CD4-positive, CD25-positive, alpha-beta regulatory T cell (primary cell): ENCODE measurements at regions not wholly inside any gene's neighbourhood (a gene's known extent, or its start where the extent isn't known, plus 50 kb on each side); places are given as distances from the start of the nearest gene placed in this dataset.

Experiments
- ATAC-seq, 2 donors: fragments of 150-1000 bp; cut with Tn5 transposase; one replicate each; pipeline ENCODE4 v1.10.0; 2021; ENCODE audit warnings: low read depth in 2 of 2, moderate number of reproducible peaks in 2 of 2, moderate library complexity in 1 of 2
- DNase-seq, 3 donors: peaks; one replicate each; pipeline versions ENCODE4 v3.0.0 to v3.0.0-alpha.2; 2012 to 2022; ENCODE audit warnings: mixed read lengths in 1 of 3
- H3K27ac ChIP-seq: one replicate; pipeline ENCODE4 v1.7.0; 2013; ENCODE audit warnings: mild to moderate bottlenecking, low read length; ENCODE audit not compliant: insufficient read depth, poor library complexity, severe bottlenecking
- H3K27me3 ChIP-seq: one replicate; pipeline ENCODE4 v1.7.0; 2013; ENCODE audit warnings: low read length; ENCODE audit not compliant: control insufficient read depth, insufficient read depth
- H3K36me3 ChIP-seq: one replicate; pipeline ENCODE4 v1.7.0; 2013; ENCODE audit warnings: mild to moderate bottlenecking, low read length, moderate library complexity; ENCODE audit not compliant: control insufficient read depth, insufficient read depth
- H3K4me1 ChIP-seq: 2 replicates; pipeline ENCODE4 v1.7.0; 2013; ENCODE audit warnings: mild to moderate bottlenecking, low read length; ENCODE audit not compliant: insufficient read depth, control insufficient read depth, poor library complexity, severe bottlenecking
- H3K4me3 ChIP-seq: one replicate; pipeline ENCODE4 v1.7.0; 2013; ENCODE audit warnings: low read depth, mild to moderate bottlenecking, low read length, moderate library complexity
- H3K9me3 ChIP-seq, 2 experiments: 1 replicate in 1 of 2; 2 replicates in 1 of 2; pipeline ENCODE4 v1.7.0; 2013; ENCODE audit warnings: low read length in 2 of 2, mild to moderate bottlenecking in 1 of 2, moderate library complexity in 1 of 2; ENCODE audit not compliant: control insufficient read depth in 2 of 2
- H3K27ac Mint-ChIP-seq, 3 donors: one replicate each; pipeline ENCODE4 v1.8.0; 2020 to 2022; ENCODE audit warnings: mild to moderate bottlenecking in 3 of 3, mixed read lengths in 3 of 3, moderate library complexity in 2 of 3
- H3K27me3 Mint-ChIP-seq: one replicate; pipeline ENCODE4 v1.8.0; 2022; ENCODE audit warnings: mild to moderate bottlenecking, mixed read lengths
- H3K36me3 Mint-ChIP-seq: one replicate; pipeline ENCODE4 v1.8.0; 2020; ENCODE audit warnings: mixed read lengths
- H3K4me1 Mint-ChIP-seq, 4 donors: one replicate each; pipeline ENCODE4 v1.8.0; 2020 to 2022; ENCODE audit warnings: mixed read lengths in 4 of 4, mild to moderate bottlenecking in 1 of 4
- H3K4me3 Mint-ChIP-seq, 4 donors: one replicate each; pipeline ENCODE4 v1.8.0; 2020 to 2022; ENCODE audit warnings: mild to moderate bottlenecking in 4 of 4, mixed read lengths in 4 of 4, moderate library complexity in 3 of 4
- H3K9me3 Mint-ChIP-seq, 7 donors: one replicate each; pipeline ENCODE4 v1.8.0; 2020 to 2022; ENCODE audit warnings: mixed read lengths in 7 of 7, mild to moderate bottlenecking in 3 of 7, moderate library complexity in 2 of 7

- Histone ChIP-seq H3K27me3 (no peaks in the 10 kb centered on the region), H3K27ac (no peak overlapping the region), H3K9me3 (no peaks in the 10 kb centered on the region), H3K36me3 (no peaks in the 10 kb centered on the region), H3K4me3 (no peak overlapping the region), H3K4me1 (no peaks in the 10 kb centered on the region)
- Mint-ChIP-seq H3K27me3 (peaks cover 6% of the 10 kb centered on the region), H3K36me3 (no peaks in the 10 kb centered on the region), H3K4me1 (peaks cover 0 to 5% (median 1%) of the 10 kb centered on the region in 4 donors), H3K4me3 (no peak overlapping the region), H3K9me3 (peaks cover 0 to 2% (median 0%) of the 10 kb centered on the region in 7 donors), H3K27ac (no peak overlapping the region)
- DNase-seq (no peak), ATAC-seq (no peak)
These were observed 112.0 kb upstream of the RMDN2 start for GRCh38 chr2:37812941-37813730.

- no peaks in the 10 kb centered on the region for H3K27me3 ChIP-seq
- H3K36me3 ChIP-seq, result no peaks in the 10 kb centered on the region
- ATAC-seq (no peak), DNase-seq (no peak)
- Mint-ChIP-seq H3K9me3 (peaks cover 0 to 5% (median 0%) of the 10 kb centered on the region in 7 donors), H3K27ac (no peak overlapping the region), H3K27me3 (peaks cover 6% of the 10 kb centered on the region), H3K4me1 (peaks cover 0 to 3% (median 0%) of the 10 kb centered on the region in 4 donors), H3K4me3 (no peak overlapping the region), H3K36me3 (no peaks in the 10 kb centered on the region)
- H3K27ac ChIP-seq, result no peak overlapping the region
- no peak overlapping the region for H3K4me3 ChIP-seq
- no peaks in the 10 kb centered on the region for H3K4me1 ChIP-seq
- no peaks in the 10 kb centered on the region for H3K9me3 ChIP-seq
These were observed 109.1 kb upstream of the RMDN2 start for GRCh38 chr2:37816036-37816435.

GRCh38 chr2:37816686-37817085 lies 108.4 kb upstream of the RMDN2 start:
- H3K36me3 Mint-ChIP-seq, result no peaks in the 10 kb centered on the region
- H3K27me3 Mint-ChIP-seq, result peaks cover 6% of the 10 kb centered on the region
- H3K4me3 Mint-ChIP-seq, result no peak overlapping the region
- ATAC-seq, result no peak
- Histone ChIP-seq H3K27me3 (no peaks in the 10 kb centered on the region), H3K36me3 (no peaks in the 10 kb centered on the region), H3K27ac (no peak overlapping the region), H3K4me3 (no peak overlapping the region), H3K9me3 (no peaks in the 10 kb centered on the region), H3K4me1 (no peaks in the 10 kb centered on the region)
- peak overlapping the region in 1 of 3 donors; percentile 67 for H3K27ac Mint-ChIP-seq
- DNase-seq, result no peak
- H3K9me3 Mint-ChIP-seq, result peaks cover 0 to 4% (median 0%) of the 10 kb centered on the region in 7 donors
- H3K4me1 Mint-ChIP-seq, result peaks cover 0 to 3% (median 0%) of the 10 kb centered on the region in 4 donors

GRCh38 chr2:37819186-37819585 lies 105.9 kb upstream of the RMDN2 start:
- H3K27ac Mint-ChIP-seq, result no peak overlapping the region
- Histone ChIP-seq H3K36me3 (no peaks in the 10 kb centered on the region), H3K9me3 (no peaks in the 10 kb centered on the region), H3K4me1 (no peaks in the 10 kb centered on the region), H3K27me3 (no peaks in the 10 kb centered on the region), H3K27ac (no peak overlapping the region), H3K4me3 (no peak overlapping the region)
- peaks cover 6% of the 10 kb centered on the region for H3K27me3 Mint-ChIP-seq
- H3K36me3 Mint-ChIP-seq, result no peaks in the 10 kb centered on the region
- H3K9me3 Mint-ChIP-seq, result peaks cover 0 to 4% (median 0%) of the 10 kb centered on the region in 7 donors
- peaks cover 0 to 7% (median 5%) of the 10 kb centered on the region in 4 donors for H3K4me1 Mint-ChIP-seq
- DNase-seq (no peak), ATAC-seq (no peak)
- no peak overlapping the region for H3K4me3 Mint-ChIP-seq

- Mint-ChIP-seq H3K4me3 (no peak overlapping the region), H3K27ac (no peak overlapping the region), H3K9me3 (peaks cover 0 to 4% (median 0%) of the 10 kb centered on the region in 7 donors), H3K27me3 (peaks cover 4% of the 10 kb centered on the region), H3K4me1 (peaks cover 0 to 7% (median 5%) of the 10 kb centered on the region in 4 donors), H3K36me3 (no peaks in the 10 kb centered on the region)
- Histone ChIP-seq H3K4me1 (no peaks in the 10 kb centered on the region), H3K9me3 (no peaks in the 10 kb centered on the region), H3K36me3 (no peaks in the 10 kb centered on the region), H3K4me3 (no peak overlapping the region), H3K27ac (no peak overlapping the region), H3K27me3 (no peaks in the 10 kb centered on the region)
- no peak for DNase-seq
- no peak for ATAC-seq
These were observed 104.6 kb upstream of the RMDN2 start for GRCh38 chr2:37820471-37820986.

- Histone ChIP-seq H3K36me3 (no peaks in the 10 kb centered on the region), H3K27ac (no peak overlapping the region), H3K27me3 (no peaks in the 10 kb centered on the region), H3K4me1 (no peaks in the 10 kb centered on the region), H3K4me3 (no peak overlapping the region), H3K9me3 (no peaks in the 10 kb centered on the region)
- Mint-ChIP-seq H3K4me1 (peaks cover 0 to 17% (median 11%) of the 10 kb centered on the region in 4 donors), H3K27ac (no peak overlapping the region), H3K4me3 (no peak overlapping the region), H3K9me3 (peaks cover 0 to 3% (median 0%) of the 10 kb centered on the region in 7 donors), H3K27me3 (no peaks in the 10 kb centered on the region), H3K36me3 (no peaks in the 10 kb centered on the region)
- ATAC-seq (no peak), DNase-seq (no peak)
These were observed 99.5 kb upstream of the RMDN2 start for GRCh38 chr2:37825586-37825985.

- no peak overlapping the region for H3K27ac Mint-ChIP-seq
- Histone ChIP-seq H3K27me3 (no peaks in the 10 kb centered on the region), H3K27ac (no peak overlapping the region), H3K4me1 (no peaks in the 10 kb centered on the region), H3K9me3 (no peaks in the 10 kb centered on the region), H3K36me3 (no peaks in the 10 kb centered on the region), H3K4me3 (no peak overlapping the region)
- H3K4me3 Mint-ChIP-seq, result no peak overlapping the region
- DNase-seq (no peak), ATAC-seq (no peak)
- peaks cover 0 to 17% (median 9%) of the 10 kb centered on the region in 4 donors for H3K4me1 Mint-ChIP-seq
- no peaks in the 10 kb centered on the region for H3K27me3 Mint-ChIP-seq
- no peaks in the 10 kb centered on the region for H3K36me3 Mint-ChIP-seq
- H3K9me3 Mint-ChIP-seq, result no peaks in the 10 kb centered on the region
These were observed 98.5 kb upstream of the RMDN2 start for GRCh38 chr2:37826611-37827010.

GRCh38 chr2:37827455-37827854 lies 97.6 kb upstream of the RMDN2 start:
- Mint-ChIP-seq H3K4me3 (no peak overlapping the region), H3K36me3 (no peaks in the 10 kb centered on the region), H3K27me3 (no peaks in the 10 kb centered on the region), H3K4me1 (peaks cover 2 to 18% (median 9%) of the 10 kb centered on the region in 4 donors), H3K27ac (peak overlapping the region in 1 of 3 donors; percentile 15), H3K9me3 (no peaks in the 10 kb centered on the region)
- Histone ChIP-seq H3K9me3 (no peaks in the 10 kb centered on the region), H3K27ac (no peak overlapping the region), H3K4me1 (no peaks in the 10 kb centered on the region), H3K36me3 (no peaks in the 10 kb centered on the region), H3K27me3 (no peaks in the 10 kb centered on the region), H3K4me3 (no peak overlapping the region)
- DNase-seq (no peak), ATAC-seq (no peak)
